Ammon's horn (tissue), 1 donor: ENCODE measurements at regions not wholly inside any gene's neighbourhood (a gene's known extent, or its start where the extent isn't known, plus 50 kb on each side); places are given as distances from the start of the nearest gene placed in this dataset.

Experiments
- DNase-seq: peaks from one replicate; pipeline ENCODE4 v3.0.0-alpha.2; 2016; ENCODE audit warnings: low spot score

DNA sequence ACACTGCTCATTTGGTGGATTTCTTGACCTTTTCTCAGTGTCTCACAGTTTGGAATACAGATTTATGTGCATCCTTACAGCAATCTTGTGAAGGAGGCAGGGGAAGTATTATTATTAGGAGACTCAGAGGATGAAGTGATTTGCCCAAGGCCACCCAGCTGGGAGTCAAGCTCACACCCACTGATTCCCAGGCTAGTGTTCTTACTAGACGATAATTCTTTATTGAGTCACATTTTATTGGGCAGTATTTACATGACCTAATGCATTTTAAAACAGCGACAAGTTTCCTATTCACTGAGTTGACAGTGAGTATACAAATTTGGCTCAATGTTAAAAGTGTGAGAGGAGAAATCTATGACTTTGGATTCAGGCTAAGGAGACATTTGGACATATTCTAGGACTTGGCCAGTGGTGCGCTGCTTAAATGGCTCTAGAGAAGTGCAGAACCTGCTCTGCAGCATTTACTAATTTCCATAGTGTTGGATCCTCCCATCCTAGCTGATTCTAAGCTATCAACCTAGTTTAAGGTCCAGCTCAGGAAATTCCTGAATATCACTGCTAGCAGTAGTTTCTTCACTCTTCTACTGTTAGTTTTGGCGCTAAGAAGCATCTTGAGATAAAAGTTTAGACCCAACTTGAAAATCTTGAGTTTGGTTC, 199.3 kb downstream of the MTX2 start:
- DNase-seq = no peak

DNA sequence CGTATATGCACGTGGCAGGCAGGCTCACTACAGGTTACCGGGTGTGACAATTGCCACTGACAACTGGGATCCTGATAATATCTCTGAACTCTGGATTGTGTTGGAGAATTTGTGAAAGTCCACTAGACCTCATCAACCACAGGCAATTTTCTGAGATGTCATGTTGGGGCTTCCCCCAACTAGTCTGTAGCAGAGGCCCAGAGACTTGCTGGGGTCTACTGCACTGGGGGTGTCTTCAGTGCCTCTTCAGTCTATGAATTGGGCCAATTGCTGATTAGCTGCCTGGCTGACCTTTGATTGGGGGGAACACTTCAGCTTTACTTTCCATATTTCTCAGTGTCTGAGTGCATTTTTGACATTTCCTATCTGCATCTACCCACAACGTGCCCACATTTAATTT, 201.5 kb downstream of the MTX2 start:
- no peak for DNase-seq

DNA sequence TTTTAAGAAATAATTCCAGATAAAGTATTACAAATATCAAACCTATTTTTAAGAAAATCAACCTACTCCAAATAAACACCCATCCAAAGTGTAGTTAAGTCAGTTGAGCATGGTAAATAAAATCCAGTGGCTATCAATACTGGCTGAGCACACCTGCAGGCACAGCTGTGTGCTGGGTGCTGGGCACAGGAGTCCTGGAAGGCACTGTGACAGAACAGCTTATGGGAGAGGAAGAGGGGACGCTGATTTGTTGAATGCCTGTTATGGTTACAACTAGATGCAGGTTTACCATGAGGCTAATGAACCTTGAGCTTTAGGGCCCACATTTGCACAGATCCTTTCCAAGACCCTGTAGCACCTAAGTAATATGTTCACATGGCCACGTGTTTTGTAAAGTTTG, 202.7 kb downstream of the MTX2 start:
- DNase-seq = no peak

DNA sequence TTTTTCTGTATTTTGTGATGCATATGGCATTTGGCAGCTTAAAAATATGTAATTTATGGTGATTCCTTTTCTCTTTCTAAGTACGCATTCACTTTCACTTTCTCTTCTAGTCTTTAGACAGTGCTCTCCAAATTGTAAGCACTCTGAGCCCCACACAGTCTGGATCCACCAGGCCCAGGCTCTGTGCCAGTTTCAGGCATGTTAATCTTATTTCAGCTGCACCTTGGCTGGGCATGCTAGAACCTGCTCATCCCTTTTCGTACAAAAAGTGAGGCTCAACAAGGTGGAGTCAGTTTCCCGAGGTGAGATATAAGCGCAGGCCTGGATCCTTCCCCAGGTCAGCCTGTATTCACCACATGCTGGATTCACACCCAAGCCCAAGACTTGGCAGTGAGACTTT, 203.9 kb downstream of the MTX2 start:
- DNase-seq = no peak

DNA sequence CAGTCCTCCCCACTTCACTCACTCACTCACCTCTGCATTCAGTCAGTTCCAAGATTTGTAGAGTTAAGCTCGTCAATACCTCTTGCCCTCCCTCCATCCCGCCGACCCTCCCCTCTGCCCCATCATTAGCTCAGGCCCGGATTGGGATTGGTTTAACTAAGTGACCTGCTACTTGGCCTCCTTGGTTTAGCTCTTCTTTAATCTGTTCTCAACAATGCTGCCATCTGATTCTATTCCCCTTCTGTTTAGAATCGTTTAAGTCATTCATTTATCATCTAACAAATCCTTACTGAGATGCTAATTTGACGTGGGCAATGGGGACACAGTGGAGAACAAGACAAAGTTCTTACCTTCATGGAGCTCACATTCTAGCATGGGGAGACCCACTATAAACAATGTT, 204.6 kb downstream of the MTX2 start:
- DNase-seq = no peak

DNA sequence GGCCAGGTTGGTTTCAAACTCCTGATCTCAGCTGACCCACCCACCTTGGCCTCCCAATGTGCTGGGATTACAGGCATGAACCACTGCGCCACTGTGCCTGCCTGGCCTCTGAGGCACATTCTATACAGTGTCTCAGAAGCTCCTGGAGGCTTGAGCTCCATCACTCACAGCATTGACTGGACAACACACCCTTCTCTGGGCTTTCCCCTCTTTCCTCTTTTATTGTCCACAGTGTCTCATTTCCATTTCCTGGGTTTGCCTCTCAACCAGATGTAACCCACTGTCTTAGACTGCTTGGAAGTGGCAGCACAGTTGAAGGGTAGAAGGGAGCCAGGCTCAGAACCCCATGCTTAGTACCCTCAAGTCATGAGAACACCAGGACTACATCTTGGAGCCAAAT, 208.1 kb downstream of the MTX2 start:
- no peak for DNase-seq

DNA sequence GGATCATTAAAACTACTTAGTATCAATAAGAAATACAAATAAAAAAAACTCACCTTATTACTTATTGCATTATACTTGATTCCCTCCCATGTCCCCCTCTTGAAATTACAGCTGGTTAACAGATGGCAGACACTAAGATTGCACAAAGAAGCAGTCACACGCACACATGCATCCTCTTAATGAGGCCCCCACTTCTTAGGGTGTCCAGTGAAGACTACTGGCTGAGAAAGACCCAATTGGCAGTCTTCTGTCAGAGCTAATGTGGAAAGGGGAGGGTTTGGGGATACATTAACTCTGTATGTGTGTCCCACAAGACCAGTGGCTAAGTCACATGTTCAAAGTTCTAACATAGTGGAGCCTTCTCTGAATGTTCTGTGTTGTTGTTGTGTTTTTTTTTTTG, 210.7 kb downstream of the MTX2 start:
- DNase-seq = no peak

DNA sequence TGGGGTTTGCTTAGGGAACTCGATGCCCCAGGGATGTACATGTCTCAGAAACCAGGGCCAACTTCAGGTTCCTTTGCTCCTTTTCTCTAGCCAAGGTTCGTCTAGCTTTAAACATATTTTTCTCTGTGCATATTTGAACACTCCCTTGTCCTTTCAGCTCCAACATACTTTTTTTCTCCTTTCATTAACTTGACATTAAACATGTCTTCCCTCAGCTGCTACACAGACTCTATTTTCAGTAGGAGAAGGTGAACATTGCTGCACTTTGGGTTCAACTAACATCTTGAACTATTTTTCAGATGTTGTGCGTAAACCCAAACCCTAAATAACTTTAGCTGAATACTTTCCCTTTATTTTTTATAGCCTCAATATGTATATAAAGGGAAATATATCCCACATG, 212.9 kb downstream of the MTX2 start:
- no peak for DNase-seq

DNA sequence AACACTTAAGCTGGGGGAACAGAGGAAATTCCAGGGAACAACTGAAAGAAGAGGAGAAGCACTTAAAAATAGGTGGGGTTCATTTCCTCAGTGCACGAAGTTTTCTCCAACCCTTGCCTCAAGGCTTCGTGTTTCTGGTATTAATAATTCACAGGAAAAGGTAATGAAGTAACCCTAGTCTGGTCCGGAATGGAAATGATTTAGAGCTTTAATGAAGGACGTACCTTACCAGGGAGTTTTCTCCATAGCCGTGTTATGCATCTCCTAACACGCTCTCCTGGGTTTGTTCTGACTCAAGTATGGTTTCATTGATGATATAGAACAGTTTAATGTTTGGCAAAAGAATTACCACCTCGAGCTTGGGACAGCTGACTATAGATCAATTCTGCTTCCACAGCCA, 214.2 kb downstream of the MTX2 start:
- DNase-seq = no peak

DNA sequence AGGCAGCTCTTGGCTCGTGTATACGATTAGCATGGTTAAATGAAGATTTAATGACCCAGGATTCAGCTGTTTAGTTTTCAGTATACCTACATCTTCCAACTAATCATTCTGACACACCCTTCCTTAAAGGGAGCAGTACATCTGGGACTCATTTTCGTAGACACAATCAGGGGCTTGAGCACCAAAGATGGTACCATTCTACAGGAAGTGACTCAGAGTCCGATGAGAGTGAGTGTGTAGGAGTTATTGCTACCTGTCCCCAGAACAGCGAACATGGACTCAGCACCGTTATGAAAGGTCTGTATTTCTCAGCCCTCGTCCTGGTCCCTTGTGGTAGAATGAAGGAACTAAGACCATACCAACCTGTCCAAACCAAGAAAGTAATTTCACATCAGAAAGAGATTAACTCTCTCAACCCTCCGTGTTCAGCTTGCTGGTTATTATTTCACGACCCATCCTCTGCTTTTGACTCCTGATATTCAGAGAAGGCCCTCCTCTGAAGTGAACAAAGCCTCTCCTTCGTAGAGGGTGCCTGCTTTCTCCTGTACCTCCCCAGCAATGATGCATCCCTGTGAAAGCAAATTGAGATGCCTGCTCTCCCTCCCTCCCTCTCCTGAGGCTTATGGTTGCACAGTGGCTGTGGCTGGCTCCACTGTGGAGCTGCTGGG, 214.8 kb downstream of the MTX2 start:
- no peak for DNase-seq

DNA sequence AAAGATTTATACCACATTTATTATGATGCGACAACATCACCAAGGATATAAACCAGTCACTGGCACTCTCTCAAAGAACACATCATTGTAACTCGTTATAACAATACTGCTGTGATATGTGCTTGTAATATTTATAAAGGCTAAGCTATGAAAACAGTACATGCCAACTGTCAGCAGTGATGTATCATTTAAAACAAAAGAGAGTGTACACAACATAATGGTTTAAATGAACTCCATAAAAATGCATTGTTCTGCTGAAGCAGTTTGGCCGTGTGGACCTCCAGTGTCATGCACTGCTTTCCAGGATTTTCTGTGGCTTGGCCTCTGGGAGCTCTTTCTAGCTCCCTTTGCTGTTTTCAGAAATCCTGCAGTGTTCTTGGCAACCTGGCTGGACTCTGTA, 215.6 kb downstream of the MTX2 start:
- peak; percentile 5 for DNase-seq

DNA sequence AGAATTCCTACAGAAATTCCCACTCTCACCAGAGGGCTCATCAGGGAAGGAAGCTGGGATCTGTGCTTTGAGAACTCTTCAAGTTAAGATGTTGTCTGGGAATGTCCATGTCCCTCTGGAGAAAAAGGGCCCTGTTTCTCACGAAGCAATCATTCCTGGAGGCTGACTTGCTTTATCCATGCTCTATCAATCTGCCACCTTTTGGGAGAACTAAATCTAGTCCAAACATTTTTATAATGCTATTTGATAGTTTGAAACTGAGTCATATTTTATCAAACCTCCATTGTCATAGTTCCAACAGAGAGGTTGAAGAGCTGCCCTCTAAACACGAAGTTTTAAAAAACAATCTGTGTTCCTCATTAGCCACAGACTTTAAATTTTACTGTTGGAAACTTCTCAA, 219.2 kb downstream of the MTX2 start:
- no peak for DNase-seq

DNA sequence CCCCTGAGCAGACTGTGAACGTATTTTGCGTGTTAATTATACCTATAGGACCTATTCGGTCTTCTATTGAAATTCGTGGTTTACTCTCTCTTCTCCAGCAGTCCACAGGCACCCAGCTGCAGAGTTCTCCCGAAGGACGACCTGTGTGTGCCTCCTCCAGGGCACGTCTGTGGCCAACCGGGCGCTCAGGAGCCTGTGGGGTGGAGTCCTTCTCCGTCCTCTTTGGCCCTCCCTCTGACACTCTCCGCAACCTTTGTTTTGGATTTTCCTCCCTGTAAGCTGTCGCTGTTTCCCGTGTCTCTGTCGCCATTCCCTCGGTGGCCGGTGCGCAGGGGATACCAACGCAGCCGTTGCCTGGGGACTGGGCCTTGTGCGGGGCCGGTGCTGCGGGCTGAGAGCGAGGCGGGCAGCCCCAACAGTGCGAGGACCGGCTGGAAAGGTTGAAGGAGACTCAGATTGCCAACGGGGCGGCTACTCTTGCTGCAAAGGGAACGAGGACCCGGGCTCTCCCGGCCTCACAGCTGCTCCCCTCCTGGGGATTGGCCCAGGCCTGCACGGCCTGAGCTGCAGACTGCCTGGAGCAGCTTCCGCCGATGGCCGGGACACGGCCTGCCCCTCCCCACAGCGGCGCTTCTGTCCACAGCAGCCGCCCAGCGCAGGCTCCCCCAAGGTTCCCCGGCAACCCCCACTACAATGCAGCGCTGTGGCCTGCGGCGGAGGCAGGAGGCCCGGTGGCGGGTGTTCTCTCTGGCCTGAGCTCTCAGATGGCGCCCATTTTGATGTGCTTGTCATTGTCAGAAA, 221.0 kb downstream of the MTX2 start:
- peak; percentile 27 for DNase-seq

DNA sequence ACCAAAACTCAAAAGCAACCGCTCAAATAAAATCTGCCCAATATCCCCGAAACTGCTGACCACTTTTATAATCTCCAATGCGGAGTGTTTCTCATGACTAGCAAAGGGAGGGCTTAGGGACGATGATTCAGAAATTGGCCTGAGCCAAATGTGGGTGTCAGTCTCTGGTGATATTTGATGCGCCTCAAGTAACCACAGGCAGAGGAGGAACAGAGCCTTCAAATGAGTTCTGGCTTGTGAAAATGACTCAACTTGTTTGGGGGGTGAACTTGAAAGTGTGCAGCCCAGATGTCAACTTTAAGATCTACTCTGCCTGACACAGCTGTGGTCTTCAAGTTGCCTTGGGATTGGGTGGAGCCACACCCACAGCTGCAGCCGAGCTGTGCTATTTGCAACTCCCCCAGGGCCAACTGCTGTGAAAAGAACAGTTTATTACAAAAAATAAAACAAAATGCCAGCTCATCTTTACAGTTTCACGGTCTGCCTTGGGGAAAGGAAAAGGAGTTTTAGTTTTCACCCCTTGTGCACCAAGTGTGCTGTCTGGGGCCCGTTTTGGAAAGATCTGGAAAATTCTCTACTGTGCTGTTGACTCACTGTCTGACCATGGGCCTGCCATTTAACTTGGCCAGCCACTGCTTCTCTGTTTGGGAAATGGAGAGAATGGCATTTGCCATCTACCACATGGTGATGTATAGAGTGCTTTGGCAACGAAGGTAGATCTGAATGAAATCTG, 222.1 kb downstream of the MTX2 start:
- no peak for DNase-seq

DNA sequence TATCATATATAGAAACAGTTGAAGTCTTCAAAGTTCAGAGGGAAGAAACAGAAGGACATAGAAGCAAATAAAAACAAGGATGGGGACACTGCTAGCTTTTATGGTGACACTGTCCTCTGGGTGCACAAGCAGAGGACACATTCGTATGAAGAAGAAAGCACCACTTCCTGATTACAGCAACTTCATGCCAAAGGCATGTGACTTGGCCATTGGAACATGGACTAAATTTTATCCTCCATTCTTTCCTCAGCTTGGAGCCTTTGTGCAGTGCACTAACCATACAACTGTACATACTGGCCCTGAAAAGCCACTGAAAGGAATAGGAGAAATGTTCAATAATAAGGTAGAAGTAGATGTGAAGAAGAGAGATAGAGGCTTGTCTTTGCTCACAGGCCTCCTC, 223.3 kb downstream of the MTX2 start:
- DNase-seq = no peak

DNA sequence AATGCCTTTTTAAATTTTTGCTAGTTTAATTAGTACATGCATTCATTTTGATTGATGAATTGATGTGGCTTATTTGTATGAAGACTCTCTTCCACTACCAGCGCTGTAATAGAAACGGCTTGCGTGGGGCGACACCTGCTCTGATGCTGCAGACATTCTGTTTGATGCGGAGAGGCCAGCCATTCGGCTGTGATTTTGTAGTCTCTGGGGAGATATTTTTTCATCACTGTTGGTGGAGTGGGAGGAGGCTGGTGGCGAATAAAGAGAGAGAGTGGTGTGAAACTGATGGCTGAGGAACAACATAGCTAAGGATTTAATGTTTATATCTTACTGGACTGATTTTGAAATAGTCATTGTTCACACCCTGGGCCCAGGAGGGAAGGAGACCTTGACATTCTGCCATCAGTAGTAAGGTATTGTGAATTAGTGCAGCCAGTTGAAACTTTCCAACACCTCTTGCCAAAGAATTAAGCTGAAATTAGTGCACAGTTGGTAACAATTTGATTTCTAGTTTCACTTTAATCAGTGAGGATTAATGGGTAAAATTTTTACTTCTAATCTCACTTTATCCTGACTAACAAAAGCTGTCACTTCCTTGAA, 224.1 kb downstream of the MTX2 start:
- peak; percentile 58 for DNase-seq

DNA sequence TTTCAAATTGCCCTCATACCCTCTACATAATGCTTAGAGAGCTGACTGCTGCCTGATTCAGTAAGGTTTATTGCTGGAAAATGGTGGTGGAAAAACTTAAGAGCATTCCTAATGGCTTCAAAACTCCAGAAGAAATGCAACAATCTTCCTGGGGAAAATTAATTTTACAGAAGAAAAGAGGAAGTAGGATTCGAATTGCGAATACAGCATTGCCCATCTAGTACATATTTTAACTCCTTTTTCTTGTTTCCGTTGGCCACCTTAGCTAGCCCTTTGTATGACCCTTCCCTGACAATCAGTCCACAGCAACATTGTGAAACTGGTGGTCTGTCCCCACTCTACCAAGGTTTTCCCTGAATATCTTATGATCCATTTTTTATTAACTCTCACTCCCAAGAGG, 224.7 kb downstream of the MTX2 start:
- no peak for DNase-seq

DNA sequence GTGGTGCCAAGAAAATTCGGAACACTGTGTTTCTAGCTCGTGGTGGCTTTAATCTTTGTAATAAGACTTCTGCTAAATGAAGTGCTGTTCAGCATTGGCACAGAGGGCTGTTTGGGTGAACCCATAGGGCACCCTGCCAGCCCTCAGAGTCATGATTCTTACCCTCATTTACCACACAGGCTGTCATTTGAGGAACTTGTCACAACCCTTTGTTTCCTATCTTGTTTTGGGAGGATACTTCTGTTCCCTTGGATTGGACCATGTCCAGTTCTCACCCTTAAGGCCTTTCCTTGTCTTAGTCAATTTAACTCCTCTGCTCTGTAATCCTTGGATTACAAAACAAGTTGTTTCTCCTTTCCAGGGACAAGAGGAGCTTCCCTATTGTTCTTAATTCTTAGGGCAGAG, 225.7 kb downstream of the MTX2 start:
- peak; percentile 67 for DNase-seq

DNA sequence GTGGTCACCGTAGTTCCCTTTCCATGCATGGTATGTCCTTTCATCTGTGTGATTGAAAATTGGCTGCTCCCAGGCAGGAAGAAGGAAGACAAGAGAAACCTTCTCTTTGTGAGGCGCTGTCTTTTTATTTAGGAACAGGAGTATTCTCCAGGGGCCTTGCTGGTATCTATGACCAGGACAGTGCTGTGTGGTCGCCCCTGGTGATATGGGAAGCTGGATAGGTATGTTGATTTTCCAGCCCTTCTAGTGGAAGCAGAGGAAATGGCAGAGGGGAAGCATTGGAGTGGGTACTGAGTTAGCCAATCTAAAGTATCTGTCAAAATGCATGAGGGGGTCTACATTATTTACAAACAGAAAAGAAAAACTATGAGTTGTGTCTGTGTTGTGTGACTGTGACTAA, 226.6 kb downstream of the MTX2 start:
- DNase-seq = no peak

DNA sequence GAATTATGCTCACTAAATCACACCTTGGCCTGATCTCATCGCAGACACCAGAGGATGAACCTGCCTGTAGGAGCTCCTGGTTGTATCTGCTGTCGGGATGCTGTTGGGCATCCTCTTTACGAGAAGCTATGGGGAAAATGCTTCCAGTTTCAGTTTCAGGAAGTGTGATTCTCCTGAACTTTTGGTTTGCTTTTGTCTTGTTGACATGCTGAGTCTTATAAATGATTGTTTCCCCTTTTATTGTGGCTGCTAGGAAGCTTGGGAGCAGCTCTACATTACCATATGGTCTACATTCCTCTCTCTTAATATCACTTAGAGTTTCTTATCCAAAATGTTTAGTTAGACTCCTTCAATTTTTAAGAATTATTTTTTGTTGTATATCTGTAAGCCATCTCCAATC, 227.5 kb downstream of the MTX2 start:
- DNase-seq = no peak

DNA sequence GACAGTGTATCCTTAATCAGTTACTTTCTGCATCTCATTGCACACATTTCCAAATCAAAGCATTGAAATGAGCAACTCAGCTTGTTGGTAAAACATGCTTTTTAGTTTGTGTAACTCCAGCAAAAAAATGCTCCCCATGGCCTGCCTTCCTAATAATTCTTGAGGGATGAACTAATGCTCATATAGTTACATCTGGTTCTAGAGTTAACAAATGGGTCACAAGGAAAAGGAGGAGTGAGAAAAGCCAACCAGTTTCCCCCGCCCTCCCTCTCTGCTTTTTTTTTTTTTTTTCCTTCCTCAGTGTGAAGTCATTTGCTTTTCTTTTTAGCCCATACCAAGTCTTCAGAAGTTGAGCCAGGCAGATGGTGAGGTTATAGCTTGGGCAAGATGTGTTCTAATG, 231.7 kb downstream of the MTX2 start:
- no peak for DNase-seq

DNA sequence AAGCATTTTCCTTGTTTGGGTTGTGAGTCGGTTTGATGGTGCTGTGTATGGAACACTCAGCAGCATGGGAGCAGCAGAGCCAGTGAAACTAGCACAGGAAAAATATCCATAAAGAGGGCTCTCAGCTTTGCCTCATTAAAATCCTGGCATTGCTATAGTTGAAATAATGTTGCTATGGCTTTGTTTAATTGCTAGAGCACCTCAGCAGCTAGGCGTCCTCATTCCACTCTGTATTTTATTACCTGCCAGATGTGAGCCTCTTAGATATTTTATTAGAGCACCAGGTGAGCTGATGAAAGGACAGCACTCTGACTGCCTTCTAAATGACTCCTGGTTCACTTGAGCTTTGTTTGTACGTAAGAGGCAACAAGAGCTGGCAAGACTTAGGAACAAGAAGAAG, 232.4 kb downstream of the MTX2 start:
- DNase-seq = no peak
